ENCODE measurements at regions not wholly inside any gene's neighbourhood (a gene's known extent, or its start where the extent isn't known, plus 50 kb on each side); places are given as distances from the start of the nearest gene placed in this dataset.
"Not testable (repeated sequence)": the region's sequence is repeated elsewhere in the genome, so short reads cannot be mapped to it uniquely, and the experiment has no call there.

DNA sequence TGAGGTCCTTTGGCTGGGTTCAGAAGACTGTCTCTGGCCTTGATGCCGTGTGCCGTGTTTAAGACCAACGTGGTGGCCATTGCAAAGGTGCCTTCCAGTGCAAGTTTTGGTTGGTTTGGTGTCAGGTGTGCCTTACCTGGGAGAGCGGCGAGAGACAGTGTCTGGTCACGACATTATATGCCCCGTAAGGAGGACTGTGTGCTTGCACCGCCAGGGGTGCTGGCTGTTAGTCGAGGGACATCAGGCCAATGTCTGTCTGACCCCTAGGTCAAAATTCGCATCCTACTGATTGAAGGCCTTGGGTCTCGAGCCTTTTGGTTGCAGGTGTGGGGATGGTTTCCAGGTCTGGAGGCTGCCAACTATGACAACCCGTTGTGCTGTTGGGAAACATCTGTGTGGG is 111.9 kb downstream of the SNRPN start:
- DNase-seq (ENCODE audit: low read depth in 3 of 3, low spot score in 2 of 3) = no peak

DNA sequence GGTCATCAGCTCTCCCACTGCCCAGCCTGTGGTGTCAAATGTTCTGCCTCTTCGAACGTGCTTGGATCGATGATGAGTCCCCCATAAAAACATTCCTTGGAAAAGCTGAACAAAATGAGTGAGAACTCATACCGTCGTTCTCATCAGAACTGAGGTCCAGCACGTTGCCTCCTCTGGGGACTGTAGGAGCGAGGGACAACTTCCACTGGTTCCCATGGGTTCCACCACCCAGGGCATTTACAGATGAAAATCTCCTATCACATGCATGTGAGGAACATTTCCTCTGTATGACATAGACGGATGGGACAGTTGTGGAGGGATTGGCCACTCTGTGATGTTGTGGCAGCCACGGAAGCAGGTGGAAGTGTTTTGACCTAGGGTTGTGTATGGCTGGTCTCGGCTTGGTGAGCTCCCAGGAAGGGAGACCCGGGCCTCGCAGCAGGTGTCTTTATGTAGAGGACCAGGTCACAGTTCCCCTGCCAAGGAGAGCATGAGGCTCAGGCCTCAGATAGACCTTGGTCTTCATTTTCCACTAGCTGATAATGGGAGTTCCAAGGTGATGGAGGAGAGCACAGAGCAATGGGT is 113.0 kb downstream of the SNRPN start:
- DNase-seq (ENCODE audit: low read depth in 3 of 3, low spot score in 2 of 3) = no peak

DNA sequence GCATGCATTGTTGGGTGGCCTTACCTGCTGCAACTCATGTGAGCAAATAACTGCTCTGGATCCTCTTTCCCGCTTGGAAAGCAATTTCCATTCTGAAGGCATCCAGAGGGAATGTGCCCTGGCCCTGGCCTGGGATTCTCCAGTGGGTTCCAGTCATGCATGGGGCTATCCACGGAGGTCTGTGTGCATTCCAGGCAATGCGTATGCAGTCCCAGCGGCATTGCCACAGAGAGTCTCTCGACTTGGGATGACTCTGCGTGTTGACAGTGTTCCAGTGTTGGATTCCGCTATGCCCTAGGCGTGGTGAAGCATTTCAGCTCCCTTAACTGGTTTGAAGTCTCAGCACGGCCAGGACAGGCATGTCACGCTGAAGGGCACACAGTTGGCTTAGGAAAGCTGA is 113.9 kb downstream of the SNRPN start:
- DNase-seq (ENCODE audit: low read depth in 3 of 3, low spot score in 2 of 3) = no peak

DNA sequence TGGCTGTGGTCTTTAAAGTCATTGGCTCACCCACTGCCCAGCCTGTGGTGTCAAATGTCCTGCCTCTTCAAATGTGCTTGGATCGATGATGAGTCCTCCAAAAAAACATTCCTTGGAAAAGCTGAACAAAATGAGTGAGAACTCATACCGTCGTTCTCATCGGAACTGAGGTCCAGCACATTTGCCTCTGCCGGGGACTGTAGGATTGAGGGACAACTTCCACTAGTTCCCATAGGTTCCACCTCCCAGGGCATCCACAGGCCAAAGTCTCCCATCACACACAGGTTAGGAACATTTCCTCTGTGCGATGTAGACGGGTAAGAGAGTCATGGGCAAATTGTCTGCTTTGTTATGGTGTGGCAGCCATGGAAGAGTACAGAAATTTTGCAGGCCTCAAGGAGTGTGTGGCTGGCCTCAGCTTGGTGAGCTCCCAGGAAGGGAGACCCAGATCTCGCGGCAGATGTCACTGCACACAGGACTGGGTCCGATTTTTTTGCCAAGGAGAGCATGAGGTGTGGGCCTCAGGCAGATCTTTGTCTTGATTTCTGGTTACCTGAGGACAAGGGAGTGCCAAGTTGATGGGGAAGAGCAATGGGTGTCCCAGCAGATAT is 115.7 kb downstream of the SNRPN start:
- no peak for DNase-seq (ENCODE audit: low read depth in 3 of 3, low spot score in 2 of 3)

DNA sequence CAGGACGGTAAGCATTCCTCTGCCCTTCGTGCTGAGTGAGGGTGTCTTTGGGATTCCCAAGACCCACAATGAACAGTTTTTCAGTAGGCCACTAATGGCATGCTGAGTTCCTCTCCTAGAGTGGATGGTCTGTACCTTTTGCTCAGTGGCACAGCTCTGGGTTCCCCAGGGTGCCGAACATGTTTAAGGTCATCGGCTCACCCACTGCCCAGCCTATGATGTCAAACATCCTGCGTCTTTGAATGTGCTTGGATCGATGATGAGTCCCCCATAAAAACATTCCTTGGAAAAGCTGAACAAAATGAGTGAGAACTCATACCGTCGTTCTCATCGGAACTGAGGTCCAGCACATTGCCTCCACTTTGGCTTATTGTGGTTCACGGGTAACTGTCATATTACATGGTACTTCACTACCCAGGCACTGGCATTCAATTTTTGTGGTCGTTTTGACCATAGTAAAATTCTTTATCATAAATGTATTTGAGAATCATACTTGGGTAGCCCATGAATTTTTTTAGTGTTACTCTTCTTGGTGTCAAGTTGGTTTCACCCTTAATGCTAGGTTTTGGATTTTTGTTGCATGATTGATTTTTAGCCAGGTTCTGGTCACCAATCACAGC is 118.2 kb downstream of the SNRPN start:
- DNase-seq (ENCODE audit: low read depth in 3 of 3, low spot score in 2 of 3) = no peak

DNA sequence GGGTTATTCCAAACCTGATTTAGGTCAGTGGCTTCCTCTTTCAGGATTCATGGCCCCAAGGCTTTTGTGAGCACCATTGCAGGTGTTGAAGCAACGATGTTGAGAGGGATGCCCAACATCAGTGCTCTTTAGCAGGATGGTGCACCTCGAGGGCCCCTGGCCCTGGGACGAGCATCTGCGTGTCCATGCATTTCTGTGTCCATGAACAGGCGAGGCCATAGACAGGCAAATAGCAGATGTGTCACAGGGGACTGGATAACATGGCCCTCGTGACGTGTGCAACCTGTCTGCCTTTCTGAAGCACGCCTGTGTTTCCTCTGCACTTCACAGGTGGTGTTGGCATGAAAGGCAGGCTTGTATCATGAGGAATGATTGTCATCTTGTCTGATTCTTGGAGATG is 132.3 kb downstream of the SNRPN start:
- DNase-seq (ENCODE audit: low read depth in 3 of 3, low spot score in 2 of 3) = no peak

DNA sequence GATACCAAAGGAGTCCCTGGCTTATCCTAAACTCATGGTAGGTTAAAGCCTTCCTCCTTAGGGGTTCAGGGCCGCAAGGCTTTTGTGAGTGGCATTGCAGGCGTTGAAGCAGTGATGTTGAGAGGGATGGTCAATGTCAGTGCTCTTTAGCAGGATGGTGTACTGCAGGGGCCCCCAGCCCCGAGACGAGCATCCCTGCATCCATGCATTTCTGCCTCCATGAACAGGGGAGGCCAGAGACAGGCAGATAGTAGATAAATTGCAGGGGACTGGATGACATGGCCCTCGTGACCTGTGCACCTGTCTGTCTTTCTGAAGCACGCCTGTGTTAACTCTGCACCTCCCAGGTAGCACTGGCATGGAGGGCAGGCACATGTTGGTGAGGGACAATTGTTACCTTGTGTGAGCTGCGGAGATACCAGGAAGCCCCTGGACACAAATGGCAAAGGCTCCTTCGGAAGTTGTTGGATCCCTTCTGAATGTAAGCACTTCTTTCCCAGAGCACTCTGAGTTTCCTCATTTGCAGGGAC is 133.5 kb downstream of the SNRPN start:
- DNase-seq (ENCODE audit: low read depth in 3 of 3, low spot score in 2 of 3) = no peak

DNA sequence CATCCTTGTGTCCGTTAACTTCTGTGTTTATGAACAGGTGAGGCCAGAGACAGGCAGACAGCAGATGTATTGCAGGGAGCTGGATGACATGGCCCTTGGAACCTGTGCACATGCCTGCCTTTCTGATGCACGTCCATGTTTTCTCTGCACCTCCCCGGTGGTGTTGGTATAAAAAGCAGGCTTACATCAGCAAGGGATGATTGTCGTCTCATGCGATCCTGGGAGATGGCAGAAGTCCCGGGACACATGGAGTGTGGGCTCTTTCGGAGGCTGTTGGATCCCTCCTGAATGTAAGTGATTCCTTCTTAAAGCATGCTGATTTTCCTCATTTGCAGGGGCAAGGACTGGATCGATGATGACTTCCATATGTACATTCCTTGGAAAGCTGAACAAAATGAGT is 134.8 kb downstream of the SNRPN start:
- no peak for DNase-seq (ENCODE audit: low read depth in 3 of 3, low spot score in 2 of 3)

DNA sequence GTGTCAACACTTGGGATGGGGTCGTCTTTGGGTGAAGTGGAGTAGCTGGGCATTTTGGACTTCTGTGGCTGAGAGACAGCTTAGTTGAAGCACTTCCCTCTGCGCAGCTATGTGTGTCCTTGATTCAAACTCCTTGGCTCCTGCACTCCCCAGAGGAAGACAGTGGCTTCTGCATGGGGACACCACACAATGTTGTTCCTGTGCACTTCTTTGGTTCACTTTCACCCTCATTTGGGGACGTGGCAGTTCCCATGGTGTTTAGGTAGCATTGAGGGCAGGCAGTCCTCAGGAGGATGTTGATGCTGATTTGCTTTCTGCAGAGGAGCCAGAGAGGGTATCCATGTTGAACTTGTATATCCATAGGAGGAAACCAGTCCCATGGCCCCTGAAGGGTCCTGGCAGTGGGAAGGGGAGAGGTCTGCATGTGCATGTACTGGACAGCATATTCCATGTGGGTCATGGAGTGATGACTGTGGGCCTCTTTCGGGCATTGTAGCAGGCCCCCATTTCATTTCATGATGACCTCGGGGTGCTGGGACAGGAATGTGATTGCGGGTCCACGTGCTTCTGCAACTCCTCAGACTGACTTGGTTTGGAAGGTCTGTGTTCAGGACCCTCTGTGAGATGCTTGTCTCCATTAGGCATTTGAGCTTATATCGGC is 135.4 kb downstream of the SNRPN start:
- no peak for DNase-seq (ENCODE audit: low read depth in 3 of 3, low spot score in 2 of 3)

DNA sequence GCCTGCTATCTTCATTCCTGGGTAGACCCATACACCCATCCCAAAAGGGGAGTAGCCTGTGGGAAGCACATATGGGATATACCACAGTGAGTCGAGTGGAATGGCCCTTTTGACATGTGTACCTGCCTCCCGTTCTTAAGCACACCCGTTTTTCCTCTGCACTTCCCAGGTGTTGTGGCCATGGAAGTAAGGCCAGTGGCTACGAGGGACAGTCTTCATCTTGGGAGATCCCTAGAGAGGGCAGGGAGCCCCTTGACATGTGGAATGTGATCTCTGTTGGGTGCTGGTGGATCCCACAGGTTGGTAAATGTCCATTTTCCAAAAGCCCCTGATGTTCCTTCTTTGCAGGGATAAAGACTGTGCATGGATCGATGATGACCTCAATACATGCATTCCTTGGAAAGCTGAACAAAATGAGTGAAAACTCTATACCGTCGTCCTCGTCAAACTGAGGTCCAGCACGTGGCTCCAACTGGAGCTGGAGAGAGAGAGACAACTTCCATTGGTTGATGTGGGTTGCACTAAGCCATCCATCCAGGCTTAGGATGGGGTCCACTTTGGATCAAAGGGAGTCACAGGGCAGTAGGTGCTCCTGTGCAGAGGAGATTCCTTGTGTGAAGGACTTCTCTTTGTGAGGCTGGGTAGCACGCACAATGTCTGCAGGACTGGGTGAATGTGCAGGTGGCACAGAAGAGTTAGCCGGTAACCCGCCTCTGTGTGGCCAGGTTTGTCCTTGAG is 136.8 kb downstream of the SNRPN start:
- no peak for DNase-seq (ENCODE audit: low read depth in 3 of 3, low spot score in 2 of 3)

DNA sequence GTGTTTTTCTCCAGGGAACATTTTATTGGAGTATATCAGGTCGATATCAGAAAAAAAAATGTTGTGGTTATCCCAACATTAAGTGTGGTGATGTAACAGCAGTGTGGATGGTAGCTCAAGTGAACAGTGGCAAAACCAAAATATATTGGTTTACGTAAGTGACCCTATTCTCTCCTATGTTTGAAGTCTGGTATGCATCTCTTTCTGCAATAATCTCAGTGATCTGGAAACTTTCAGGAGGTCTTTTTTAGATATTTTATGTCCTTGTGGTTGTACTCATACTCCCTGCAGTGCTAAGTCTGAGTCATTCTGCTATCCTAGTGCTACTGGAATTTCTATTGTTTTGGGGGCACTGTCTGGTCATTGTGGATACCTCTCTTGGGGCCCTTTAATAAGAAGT is 137.9 kb downstream of the SNRPN start:
- DNase-seq (ENCODE audit: low read depth in 3 of 3, low spot score in 2 of 3) = no peak

DNA sequence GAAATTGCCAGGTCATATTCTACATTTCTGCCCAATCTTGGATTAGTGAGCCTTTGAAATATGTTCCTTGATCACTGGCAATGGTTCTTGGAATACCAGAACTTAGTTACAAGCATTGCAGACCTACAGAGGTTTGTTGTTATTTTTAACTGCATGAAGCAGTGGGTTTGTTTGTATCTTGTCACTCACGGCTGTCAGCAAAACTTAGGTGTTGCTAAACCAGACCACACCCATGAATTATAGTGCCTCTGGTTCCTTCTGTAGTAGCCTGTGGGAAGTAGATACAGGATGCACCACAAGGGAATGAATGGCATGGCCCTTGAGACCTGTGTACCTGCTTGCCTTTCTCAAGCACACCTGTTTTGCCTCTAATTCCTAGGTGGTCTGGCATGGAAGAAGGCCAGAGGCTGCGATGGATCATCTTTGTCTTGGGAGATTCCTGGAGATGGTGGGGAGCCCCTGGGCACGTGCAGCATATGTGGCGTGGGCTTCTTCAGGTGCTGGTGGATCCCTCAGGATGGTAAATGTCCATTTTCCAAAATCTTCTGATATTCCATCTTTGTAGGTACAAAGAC is 138.8 kb downstream of the SNRPN start:
- no peak for DNase-seq (ENCODE audit: low read depth in 3 of 3, low spot score in 2 of 3)

DNA sequence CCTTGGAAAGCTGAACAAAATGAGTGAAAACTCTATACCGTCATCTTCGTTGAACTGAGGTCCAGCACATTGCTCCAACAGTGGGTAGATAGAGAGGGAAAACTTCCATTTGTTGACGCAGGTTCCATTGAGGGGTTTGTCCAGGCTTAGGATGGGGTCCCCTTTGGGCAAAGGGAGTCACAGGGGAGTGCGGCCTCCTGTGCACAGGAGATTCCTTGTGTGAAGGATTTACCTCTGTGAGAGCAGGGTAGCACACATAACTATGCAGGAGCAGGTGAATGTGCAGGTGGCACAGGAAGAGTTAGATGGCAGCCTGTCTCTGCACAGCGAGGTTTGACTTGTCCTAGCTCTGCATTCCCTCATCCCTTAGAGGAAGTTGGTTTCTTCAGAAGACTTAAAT is 139.3 kb downstream of the SNRPN start:
- no peak for DNase-seq (ENCODE audit: low read depth in 3 of 3, low spot score in 2 of 3)

DNA sequence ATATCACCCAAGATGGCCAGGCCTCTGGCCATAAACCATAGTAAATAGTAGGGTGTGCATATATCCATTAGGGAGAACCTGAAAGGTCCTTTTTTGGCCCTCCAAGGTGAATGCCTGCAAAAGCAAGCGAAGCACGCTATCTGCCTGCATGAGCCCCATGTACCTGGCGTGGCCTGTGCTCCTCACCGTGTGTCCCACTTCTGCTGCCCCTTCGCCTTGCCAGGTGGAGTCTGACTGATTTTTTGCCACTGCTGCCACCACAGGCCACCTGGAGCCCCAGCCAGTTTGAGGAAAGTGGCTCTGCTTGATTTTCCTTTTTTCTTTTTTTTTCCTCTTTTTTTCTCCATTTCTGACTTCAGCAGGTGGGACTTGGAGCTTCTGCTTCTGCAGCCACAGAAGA is 139.7 kb downstream of the SNRPN start:
- DNase-seq (ENCODE audit: low read depth in 3 of 3, low spot score in 2 of 3) = no peak

DNA sequence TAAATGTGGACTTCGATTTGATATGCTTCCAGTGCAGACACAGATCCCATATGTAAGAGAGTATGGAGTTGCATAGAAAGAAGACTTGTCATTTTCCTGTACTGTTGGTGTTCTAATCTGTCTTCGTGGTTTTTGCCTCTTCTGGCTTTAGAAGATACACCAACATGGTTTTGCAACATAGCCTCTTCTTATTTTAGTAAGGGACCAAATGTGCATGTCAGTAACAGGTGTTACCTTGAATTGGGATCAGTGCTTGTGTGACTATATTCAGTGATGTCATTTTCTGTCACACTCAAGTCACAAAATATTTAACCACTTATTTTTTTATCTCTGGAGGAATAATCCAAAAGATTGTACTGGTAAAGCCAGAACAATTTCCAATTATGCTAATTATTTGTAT is 140.4 kb downstream of the SNRPN start:
- DNase-seq (ENCODE audit: low read depth in 3 of 3, low spot score in 2 of 3) = no peak

DNA sequence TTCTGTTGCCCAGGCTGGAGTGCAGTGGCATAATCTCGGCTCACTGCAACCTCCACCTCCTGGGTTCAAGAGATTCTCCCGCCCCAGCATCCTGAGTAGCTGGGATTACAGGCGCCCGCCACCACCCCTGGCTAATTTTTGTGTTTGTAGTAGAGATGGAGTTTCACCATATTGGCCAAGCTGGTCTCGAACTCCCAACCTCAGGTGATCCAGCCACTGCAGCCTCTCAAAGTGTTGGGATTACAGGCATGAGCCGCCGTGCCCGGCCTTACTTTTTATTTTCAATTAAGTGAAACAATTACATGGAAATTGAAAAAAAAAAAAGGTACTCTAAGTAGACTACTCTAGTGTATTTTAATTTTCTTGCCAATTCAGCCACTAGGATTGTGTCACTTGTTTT is 145.2 kb downstream of the SNRPN start:
- DNase-seq (ENCODE audit: low read depth in 3 of 3, low spot score in 2 of 3) = not testable (repeated sequence)

DNA sequence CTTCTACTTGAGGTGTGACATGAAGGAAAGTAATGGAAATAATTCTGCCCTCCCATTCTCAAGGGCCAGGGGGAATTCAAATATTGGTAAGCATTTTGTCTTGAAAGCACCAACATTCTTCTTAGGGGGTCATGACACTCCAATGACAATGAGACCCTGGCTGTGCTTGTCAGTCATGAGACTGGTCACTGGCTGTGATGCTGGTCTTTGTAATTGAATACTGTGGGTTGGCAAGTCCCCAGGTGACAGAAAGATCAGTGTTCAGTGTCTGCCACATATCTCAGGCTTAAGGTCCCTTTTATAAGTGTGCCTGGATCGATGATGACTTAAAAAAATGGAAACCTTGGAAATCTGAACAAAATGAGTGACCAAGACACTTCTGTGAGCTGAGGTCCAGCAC is 151.4 kb downstream of the SNRPN start:
- DNase-seq (ENCODE audit: low read depth in 3 of 3, low spot score in 2 of 3) = no peak

DNA sequence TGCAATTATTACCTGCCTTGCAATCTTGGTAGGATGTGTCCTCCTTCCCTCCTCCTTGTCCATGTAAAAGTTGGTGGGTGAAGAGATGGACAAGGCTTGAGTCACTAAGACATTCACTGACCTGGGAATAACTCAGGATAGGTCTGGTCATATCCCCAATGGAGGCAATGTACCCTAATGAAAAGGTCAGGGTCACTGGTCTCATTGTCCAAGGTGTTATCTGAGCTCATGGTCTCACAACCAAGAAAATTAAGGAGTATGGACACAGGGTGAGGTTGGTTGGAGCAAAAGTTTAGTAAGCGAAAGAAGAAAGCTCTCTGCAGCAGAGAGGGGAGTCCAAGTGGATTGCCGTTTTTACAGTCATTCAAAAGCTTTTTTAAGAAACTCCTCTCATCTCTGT is 179.0 kb downstream of the SNRPN start:
- no peak for DNase-seq (ENCODE audit: low read depth in 3 of 3, low spot score in 2 of 3)

DNA sequence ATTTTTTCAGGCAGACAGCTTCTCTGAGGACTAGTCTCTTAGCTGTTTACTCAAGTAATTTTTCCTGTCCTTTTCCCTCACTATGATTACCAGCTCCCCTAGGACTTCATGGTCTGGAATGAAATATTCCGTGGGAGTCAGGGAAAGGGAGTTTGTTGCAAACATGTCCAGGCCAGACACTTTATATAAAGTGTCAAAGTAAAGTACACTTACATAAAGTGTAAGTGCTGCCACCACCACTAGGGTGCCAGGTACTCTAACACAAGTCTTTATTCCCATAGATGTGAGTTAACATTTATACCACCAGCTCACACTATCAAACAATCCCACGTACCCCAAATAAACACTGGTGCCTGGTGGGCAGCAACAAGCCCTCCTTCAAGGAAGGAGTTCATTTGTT is 179.8 kb downstream of the SNRPN start:
- peak in 1 of 3 donors; percentile 6 for DNase-seq (ENCODE audit: low read depth in 3 of 3, low spot score in 2 of 3)

DNA sequence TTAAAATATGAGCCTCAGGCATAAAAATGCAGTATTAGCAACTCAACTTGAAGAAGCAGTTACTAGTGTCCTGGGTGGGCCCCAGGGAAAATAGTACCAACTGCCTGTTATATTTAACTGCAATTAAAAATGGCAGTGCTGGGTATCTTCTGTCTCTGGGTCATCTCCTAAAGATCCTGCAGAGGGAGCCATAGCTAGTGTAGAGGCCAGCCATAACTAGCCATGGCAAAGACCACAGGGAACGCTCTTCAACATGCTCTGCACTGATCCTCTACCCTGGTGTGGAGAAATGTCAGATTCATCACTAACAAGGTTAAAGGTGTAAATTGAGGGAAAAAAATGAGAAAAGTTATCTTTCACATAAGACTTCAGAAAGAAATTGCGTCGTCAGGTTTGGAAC is 181.3 kb downstream of the SNRPN start:
- no peak for DNase-seq (ENCODE audit: low read depth in 3 of 3, low spot score in 2 of 3)

DNA sequence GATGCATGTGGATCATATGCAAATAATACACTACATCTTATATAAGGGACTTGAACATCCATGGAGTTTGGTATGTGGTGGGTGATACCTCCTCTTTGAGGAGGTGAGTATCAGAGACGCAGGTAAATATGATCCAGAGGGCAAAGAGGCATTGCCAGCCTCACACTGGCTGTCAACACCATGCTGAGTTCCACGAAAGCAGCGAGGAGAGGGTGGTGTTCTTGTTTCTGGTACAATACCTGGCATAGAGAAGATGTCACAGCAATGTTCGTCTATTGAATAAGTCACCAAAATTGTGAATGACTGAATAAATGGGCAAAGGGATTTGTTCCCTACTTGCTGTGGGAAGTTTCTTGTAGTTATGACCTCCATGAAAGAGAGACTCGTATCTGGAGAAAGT is 182.2 kb downstream of the SNRPN start:
- no peak for DNase-seq (ENCODE audit: low read depth in 3 of 3, low spot score in 2 of 3)

Measured in right renal cortex interstitium (tissue), 3 donors.